HG03432 (cell line): ENCODE measurements at regions not wholly inside any gene's neighbourhood (a gene's known extent, or its start where the extent isn't known, plus 50 kb on each side); places are given as distances from the start of the nearest gene placed in this dataset.
A peak's percentile ranks its signal among the peaks of the same experiment; 100 is the strongest.

Experiments used
- ATAC-seq: cut with Tn5 transposase; IDR thresholded peaks from one replicate; pipeline ENCODE4 v1.9.1; 2021; ENCODE audit warnings: mild to moderate bottlenecking, moderate library complexity; ENCODE audit not compliant: unreplicated experiment

- peak; percentile 90 for ATAC-seq
These were observed 491.0 kb downstream of the FGF9 start for GRCh38 chr13:22161871-22162270.

- peak; percentile 57 for ATAC-seq
These were observed 492.0 kb downstream of the FGF9 start for GRCh38 chr13:22162889-22163288.

GRCh38 chr13:22168437-22169190 is 497.7 kb downstream of the FGF9 start:
- ATAC-seq, result no peak

- ATAC-seq, result no peak
These were observed 498.6 kb downstream of the FGF9 start for GRCh38 chr13:22169473-22169872.

GRCh38 chr13:22173610-22174009 is 502.7 kb downstream of the FGF9 start:
- no peak for ATAC-seq

- no peak for ATAC-seq
These were observed 504.4 kb downstream of the FGF9 start for GRCh38 chr13:22175241-22175640.

- ATAC-seq, result no peak
These were observed 504.9 kb downstream of the FGF9 start for GRCh38 chr13:22175815-22176214.

- no peak for ATAC-seq
These were observed 506.2 kb downstream of the FGF9 start for GRCh38 chr13:22176968-22177520.

- ATAC-seq, result no peak
These were observed 508.0 kb downstream of the FGF9 start for GRCh38 chr13:22178878-22179277.

- no peak for ATAC-seq
These were observed 516.5 kb downstream of the FGF9 start for GRCh38 chr13:22187329-22187728.

GRCh38 chr13:22189176-22190048 is 518.5 kb downstream of the FGF9 start:
- no peak for ATAC-seq

GRCh38 chr13:22193070-22193469 is 522.2 kb downstream of the FGF9 start:
- ATAC-seq, result no peak

- ATAC-seq, result no peak
These were observed 523.4 kb downstream of the FGF9 start for GRCh38 chr13:22194106-22194805.

- ATAC-seq, result no peak
These were observed 524.9 kb downstream of the FGF9 start for GRCh38 chr13:22195726-22196125.

GRCh38 chr13:22196777-22197176 is 525.9 kb downstream of the FGF9 start:
- no peak for ATAC-seq

GRCh38 chr13:22198001-22198400 is 527.1 kb downstream of the FGF9 start:
- ATAC-seq, result no peak

GRCh38 chr13:22198641-22199217 is 527.9 kb downstream of the FGF9 start:
- ATAC-seq, result no peak

- no peak for ATAC-seq
These were observed 529.6 kb downstream of the FGF9 start for GRCh38 chr13:22200440-22200839.

GRCh38 chr13:22201375-22201925 is 530.6 kb downstream of the FGF9 start:
- no peak for ATAC-seq

GRCh38 chr13:22210134-22210930 is 539.5 kb downstream of the FGF9 start:
- ATAC-seq, result no peak
